Liver (tissue), 8 donors: ENCODE measurements at regions not wholly inside any gene's neighbourhood (a gene's known extent, or its start where the extent isn't known, plus 50 kb on each side); places are given as distances from the start of the nearest gene placed in this dataset.

Experiments
- DNase-seq: peaks from one replicate; pipeline ENCODE4 v3.0.0-alpha.2; 2017; ENCODE audit warnings: low spot score
- H3K27ac ChIP-seq, 2 donors: one replicate each; pipeline ENCODE4 v1.7.0; 2013; ENCODE audit warnings: inconsistent platforms in 2 of 2, low read length in 2 of 2, control low read depth in 1 of 2, low read depth in 1 of 2, mild to moderate bottlenecking in 1 of 2
- H3K27me3 ChIP-seq, 4 donors: one replicate each; pipeline versions ENCODE4 v1.6.1 to v1.7.0; 2013; ENCODE audit warnings: low read length in 3 of 4, inconsistent platforms in 1 of 4, mild to moderate bottlenecking in 1 of 4, moderate library complexity in 1 of 4; ENCODE audit not compliant: control insufficient read depth in 4 of 4, insufficient read depth in 4 of 4
- H3K36me3 ChIP-seq, 4 donors: one replicate each; pipeline versions ENCODE4 v1.6.1 to v1.7.0; 2013; ENCODE audit warnings: low read length in 3 of 4, mild to moderate bottlenecking in 3 of 4, low read depth in 1 of 4, moderate library complexity in 1 of 4; ENCODE audit not compliant: control insufficient read depth in 4 of 4, insufficient read depth in 3 of 4
- H3K4me1 ChIP-seq, 4 donors: one replicate each; pipeline versions ENCODE4 v1.6.1 to v1.7.0; 2013; ENCODE audit warnings: low read length in 3 of 4, mild to moderate bottlenecking in 3 of 4, moderate library complexity in 1 of 4; ENCODE audit not compliant: control insufficient read depth in 4 of 4, insufficient read depth in 4 of 4
- H3K4me3 ChIP-seq, 3 donors: one replicate each; pipeline versions ENCODE4 v1.6.1 to v1.7.0; 2013; ENCODE audit warnings: low read length in 3 of 3, control low read depth in 1 of 3, low read depth in 1 of 3, mild to moderate bottlenecking in 1 of 3
- H3K9ac ChIP-seq, 2 donors: one replicate each; pipeline ENCODE4 v1.7.0; 2013; ENCODE audit warnings: low read length in 2 of 2, mild to moderate bottlenecking in 2 of 2, moderate library complexity in 2 of 2, control low read depth in 1 of 2, low read depth in 1 of 2
- H3K9me3 ChIP-seq, 4 donors: one replicate each; pipeline versions ENCODE4 v1.6.1 to v1.7.0; 2013; ENCODE audit warnings: low read length in 3 of 4; ENCODE audit not compliant: control insufficient read depth in 4 of 4
- CTCF ChIP-seq: fragments of 150-350 bp; IDR thresholded peaks from 2 replicates; pipeline ENCODE4 v1.5.1; 2017; ENCODE audit warnings: improper control_type of control experiment, low read depth, low read length; ENCODE audit not compliant: missing input control
- EGR1 ChIP-seq, 2 donors: IDR thresholded peaks; 2 replicates each; pipeline ENCODE4 v1.6.1; 2016 to 2018; ENCODE audit warnings: antibody characterized with exemption in 2 of 2, low read depth in 2 of 2
- FOXA1 ChIP-seq: IDR thresholded peaks from 2 replicates; pipeline ENCODE4 v1.6.1; 2016; ENCODE audit warnings: antibody characterized with exemption
- FOXA2 ChIP-seq: IDR thresholded peaks from 2 replicates; pipeline ENCODE4 v1.6.1; 2016; ENCODE audit warnings: antibody characterized with exemption
- GABPA ChIP-seq, 2 donors: IDR thresholded peaks in 1 of 2; conservative IDR thresholded peaks in 1 of 2; 2 replicates each; pipeline ENCODE4 v1.6.1; 2016; ENCODE audit warnings: antibody characterized with exemption in 2 of 2, mild to moderate bottlenecking in 1 of 2, moderate library complexity in 1 of 2
- HNF4A ChIP-seq, 2 donors: conservative IDR thresholded peaks; 2 replicates each; pipeline ENCODE4 v1.6.1; 2016; ENCODE audit warnings: antibody characterized with exemption in 2 of 2, mild to moderate bottlenecking in 2 of 2
- MAX ChIP-seq: IDR thresholded peaks from 2 replicates; pipeline ENCODE4 v1.6.1; 2016; ENCODE audit warnings: antibody characterized with exemption
- NR2F2 ChIP-seq: IDR thresholded peaks from 2 replicates; pipeline ENCODE4 v1.6.1; 2016; ENCODE audit warnings: antibody characterized with exemption
- REST ChIP-seq: IDR thresholded peaks from 2 replicates; pipeline ENCODE4 v1.6.1; 2016; ENCODE audit warnings: antibody characterized with exemption, mild to moderate bottlenecking
- RXRA ChIP-seq, 2 donors: IDR thresholded peaks; 2 replicates each; pipeline ENCODE4 v1.6.1; 2017 to 2018; ENCODE audit warnings: antibody characterized with exemption in 2 of 2, mild to moderate bottlenecking in 1 of 2
- SP1 ChIP-seq: IDR thresholded peaks from 2 replicates; pipeline ENCODE4 v1.6.1; 2018; ENCODE audit warnings: antibody characterized with exemption, mild to moderate bottlenecking
- TAF1 ChIP-seq: conservative IDR thresholded peaks from 2 replicates; pipeline ENCODE4 v1.6.1; 2016; ENCODE audit warnings: antibody characterized with exemption, mild to moderate bottlenecking
- ZBTB33 ChIP-seq: IDR thresholded peaks from 2 replicates; pipeline ENCODE4 v1.6.1; 2016; ENCODE audit warnings: antibody characterized with exemption
- WGBS: extraction: QIAGEN DNeasy Blood & Tissue Kit; methylation state at CpG from one replicate; pipeline ENCODE4 v1.1.7; 2013; 5-methylcytosine and 5-hydroxymethylcytosine counted together
- donor health status: healthy.
- donor health status: healthy.
- donor health status: healthy.
- donor health status: healthy.
- donor health status: healthy.

- DNase-seq, result no peak
- H3K9ac ChIP-seq, result no peak overlapping the region
- H3K27ac ChIP-seq, result no peak overlapping the region
- no peak for TF ChIP-seq GABPA (IDR thresholded peaks at IDR 0.05 in 1 of 2, conservative IDR thresholded peaks at IDR 0.05 in 1 of 2)
- no peak for TF ChIP-seq FOXA2
- no peak for TF ChIP-seq REST
- TF ChIP-seq RXRA (IDR thresholded peaks at IDR 0.05), result no peak
- no peak for TF ChIP-seq MAX
- no peak for TF ChIP-seq SP1
- TF ChIP-seq TAF1, result no peak
- no peak for TF ChIP-seq EGR1 (IDR thresholded peaks at IDR 0.05; ENCODE audit: low read depth in 2 of 2)
- no peak for TF ChIP-seq ZBTB33
- no peak for TF ChIP-seq NR2F2
- no peak for TF ChIP-seq HNF4A (conservative IDR thresholded peaks at IDR 0.05)
- no peak for TF ChIP-seq FOXA1
- TF ChIP-seq CTCF, result no peak
- peaks cover 0 to 1% (median 0%) of the 10 kb centered on the region in 4 donors for H3K9me3 ChIP-seq
- H3K27me3 ChIP-seq, result no peaks in the 10 kb centered on the region
- 76% methylated on average over 10 of the region's 10 CpGs for WGBS
- H3K4me1 ChIP-seq, result no peaks in the 10 kb centered on the region
- no peaks in the 10 kb centered on the region for H3K36me3 ChIP-seq
- no peak overlapping the region for H3K4me3 ChIP-seq
These were observed 119.8 kb upstream of the SLC34A2 start for GRCh38 chr4:25535701-25536473.
